ENCODE measurements at regions not wholly inside any gene's neighbourhood (a gene's known extent, or its start where the extent isn't known, plus 50 kb on each side); places are given as distances from the start of the nearest gene placed in this dataset.

GRCh38 chr10:125369382-125370326, 209.3 kb upstream of the CTBP2 start:
- TF ChIP-seq EZH2phosphoT487 (IDR thresholded peaks at IDR 0.05; ENCODE audit: borderline replicate concordance, low read depth) (no peak), NRF1 (IDR thresholded peaks at IDR 0.05; ENCODE audit: low read depth, low read length) (no peak), FOSL2 (IDR thresholded peaks at IDR 0.05; ENCODE audit: borderline replicate concordance, low read depth) (no peak), RXRA (IDR thresholded peaks at IDR 0.05; ENCODE audit: borderline replicate concordance, low read depth) (no peak), CTCF (IDR thresholded peaks at IDR 0.05) (no peak), JUND (IDR thresholded peaks at IDR 0.05) (no peak), NFIC (IDR thresholded peaks at IDR 0.05; ENCODE audit: borderline replicate concordance) (no peak)

All from SK-N-SH (cell line).